ENCODE measurements at regions not wholly inside any gene's neighbourhood (a gene's known extent, or its start where the extent isn't known, plus 50 kb on each side); places are given as distances from the start of the nearest gene placed in this dataset.

GRCh38 chr2:235165136-235165535 is 213.3 kb downstream of the SH3BP4 start:
- no peak overlapping the region for H3K4me2 ChIP-seq (ENCODE audit: insufficient read depth in 1 of 2, low read depth in 2 of 2, low read length in 2 of 2)
- no peak overlapping the region for H3K18ac ChIP-seq (ENCODE audit: extremely low read depth, low read length)
- CTCF ChIA-PET (ENCODE audit: partially characterized antibody): no interaction called here
- no peak overlapping the region for H3K14ac ChIP-seq (ENCODE audit: insufficient read length)
- no peak overlapping the region for H3K4me3 ChIP-seq (ENCODE audit: extremely low read depth in 1 of 4, insufficient read depth in 2 of 4, low read depth in 3 of 4, low read length in 4 of 4)
- peaks cover 0 to 2% of the 10 kb centered on the region in 2 experiments; a peak in 2 of 4 replicates for H3K9me3 ChIP-seq (ENCODE audit: insufficient read depth in 2 of 2, low read depth in 1 of 2, low read length in 1 of 2)
- H3K23ac ChIP-seq (ENCODE audit: insufficient read length): no peak overlapping the region
- no peak overlapping the region for H3K9ac ChIP-seq (replicated peaks in 1 of 4; ENCODE audit: extremely low read depth in 1 of 4, low read depth in 3 of 4, low read length in 3 of 4)
- no peak overlapping the region for H2BK12ac ChIP-seq (ENCODE audit: low read depth, low read length)
- WGBS, 2 experiments (ENCODE audit: extremely low coverage in 1 of 2, insufficient coverage in 1 of 2, insufficient read length in 1 of 2, insufficient replicate concordance in 2 of 2, low coverage in 1 of 2, low lambda C conversion rate in 2 of 2, missing lambda C conversion rate in 1 of 2): 78% methylated on average over 8 of the region's 9 CpGs; no CpG with 5 or more reads in 1 of the 2 experiments
- H2BK120ac ChIP-seq (replicated peaks; ENCODE audit: low read depth, low read length): no peak overlapping the region
- no peak overlapping the region for H4K8ac ChIP-seq (ENCODE audit: extremely low read depth, insufficient read depth, low read length)
- no peak for DNase-seq (ENCODE audit: low read depth in 1 of 2, low spot score in 2 of 2)
- H3K23me2 ChIP-seq (ENCODE audit: low read depth, low read length): peaks cover 3% of the 10 kb centered on the region; the same call in 1 of the 2 replicates
- H3K4ac ChIP-seq (replicated peaks; ENCODE audit: insufficient read length, low read depth, low read length): no peak overlapping the region
- no peak overlapping the region for H4K5ac ChIP-seq (ENCODE audit: insufficient read length, low read depth, low read length)
- FAIRE-seq: no peak
- H3K79me1 ChIP-seq (ENCODE audit: low read depth, low read length): no peaks in the 10 kb centered on the region
- H2BK20ac ChIP-seq (ENCODE audit: low read length): no peak overlapping the region
- no peak overlapping the region for H4K91ac ChIP-seq (replicated peaks; ENCODE audit: insufficient read length, low read length)
- H2AK5ac ChIP-seq (ENCODE audit: low read depth, low read length): no peak overlapping the region
- no peaks in the 10 kb centered on the region for H3K4me1 ChIP-seq (replicated peaks in 1 of 4; ENCODE audit: control insufficient read depth in 3 of 4, insufficient read depth in 4 of 4, low read length in 3 of 4)
- no peak overlapping the region for H2AFZ ChIP-seq (ENCODE audit: low read length)
- no peak overlapping the region for H3K27ac ChIP-seq (ENCODE audit: low read depth, low read length)
- H3K79me2 ChIP-seq (ENCODE audit: control insufficient read depth in 1 of 2, insufficient read depth in 2 of 2, low read length in 2 of 2): no peaks in the 10 kb centered on the region
- no peaks in the 10 kb centered on the region; a peak in 1 of 7 replicates for H3K27me3 ChIP-seq (replicated peaks in 1 of 4; ENCODE audit: control insufficient read depth in 3 of 4, extremely low read depth in 1 of 4, insufficient read depth in 3 of 4, low read length in 3 of 4)
- POLR2A ChIA-PET (ENCODE audit: partially characterized antibody): no interaction called here
- no peak overlapping the region for H2BK15ac ChIP-seq (ENCODE audit: low read length)
- no peaks in the 10 kb centered on the region for H3K36me3 ChIP-seq (ENCODE audit: control insufficient read depth in 2 of 4, insufficient read depth in 4 of 4, low read length in 3 of 4)
- no peak overlapping the region for H2BK5ac ChIP-seq (ENCODE audit: low read depth, low read length)
- no peaks in the 10 kb centered on the region for H4K20me1 ChIP-seq (replicated peaks in 1 of 2; ENCODE audit: control insufficient read depth in 1 of 2, insufficient read depth in 2 of 2, low read length in 2 of 2)
- no peak overlapping the region for H3K56ac ChIP-seq (replicated peaks; ENCODE audit: insufficient read length, low read depth, low read length)
- TF ChIP-seq CTBP2 (IDR thresholded peaks at IDR 0.05; ENCODE audit: borderline replicate concordance, insufficient read depth, insufficient read length, low read length) (no peak), ATF3 (IDR thresholded peaks at IDR 0.05; ENCODE audit: insufficient read depth, low read depth, low read length) (no peak), TAF7 (optimal IDR thresholded peaks at IDR 0.05; ENCODE audit: borderline replicate concordance, low read depth, low read length) (no peak), HDAC2 (IDR thresholded peaks at IDR 0.05; ENCODE audit: borderline replicate concordance in 1 of 2, low read depth in 2 of 2, low read length in 2 of 2) (no peak), CREB1 (IDR thresholded peaks at IDR 0.05) (no peak), FOSL1 (IDR thresholded peaks at IDR 0.05; ENCODE audit: insufficient read depth, low read depth, low read length) (no peak), USF2 (IDR thresholded peaks at IDR 0.05; ENCODE audit: low read length) (no peak)
- TF ChIP-seq, protein P1, sequence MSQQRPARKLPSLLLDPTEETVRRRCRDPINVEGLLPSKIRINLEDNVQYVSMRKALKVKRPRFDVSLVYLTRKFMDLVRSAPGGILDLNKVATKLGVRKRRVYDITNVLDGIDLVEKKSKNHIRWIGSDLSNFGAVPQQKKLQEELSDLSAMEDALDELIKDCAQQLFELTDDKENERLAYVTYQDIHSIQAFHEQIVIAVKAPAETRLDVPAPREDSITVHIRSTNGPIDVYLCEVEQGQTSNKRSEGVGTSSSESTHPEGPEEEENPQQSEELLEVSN (IDR thresholded peaks at IDR 0.05): no peak
